Panc1 (cell line): ENCODE measurements at regions not wholly inside any gene's neighbourhood (a gene's known extent, or its start where the extent isn't known, plus 50 kb on each side); places are given as distances from the start of the nearest gene placed in this dataset.

ENCODE experiments used
- ATAC-seq: fragments of 200-7000 bp; cut with Tn5 transposase; 2 replicates; pipeline ENCODE4 v1.9.1; 2020; ENCODE audit warnings: mild to moderate bottlenecking, moderate library complexity
- BruUV-seq: library from RNA; stranded (reverse); fragments of 400-500 nt; replicated peaks from 2 replicates; lab custom pipeline; 2021; lab: Mats Ljungman, UMichigan
- CTCF ChIA-PET: fragments of 300-600 bp; sonication (Branson Sonifier 250); formaldehyde crosslinking; loops from one replicate; lab custom pipeline; 2022; ENCODE audit warnings: antibody characterized with exemption; lab: Charles Lee
- POLR2A ChIA-PET: fragments of 300-600 bp; sonication (Branson Sonifier 250); formaldehyde crosslinking; loops from one replicate; lab custom pipeline; 2022; ENCODE audit warnings: antibody characterized with exemption; lab: Charles Lee
- DNase-seq: peaks from one replicate; pipeline ENCODE4 v3.0.0-alpha.2; 2010; ENCODE audit warnings: low read depth, low spot score
- H3K27ac ChIP-seq: 2 replicates; pipeline ENCODE4 v1.5.1; 2011; ENCODE audit warnings: mild to moderate bottlenecking, low read length, inconsistent platforms
- H3K27me3 ChIP-seq: fragments of 200-500 bp; sonication (Bioruptor generic); 2 replicates; pipeline ENCODE4 v1.6.0; 2014; ENCODE audit warnings: low read length, inconsistent platforms; ENCODE audit not compliant: control insufficient read depth, insufficient read depth
- H3K36me3 ChIP-seq: fragments of 200-500 bp; sonication (Bioruptor generic); 2 replicates; pipeline ENCODE4 v1.5.1; 2014; ENCODE audit warnings: inconsistent platforms, mild to moderate bottlenecking, low read length, moderate library complexity; ENCODE audit not compliant: control insufficient read depth, insufficient read depth
- H3K4me1 ChIP-seq: 2 replicates; pipeline ENCODE4 v1.5.1; 2011; ENCODE audit warnings: inconsistent platforms, mild to moderate bottlenecking, low read length, moderate library complexity; ENCODE audit not compliant: control insufficient read depth, insufficient read depth
- H3K4me3 ChIP-seq, 2 experiments: 2 replicates each; pipeline ENCODE4 v1.5.1; 2011 to 2012; ENCODE audit warnings: low read depth in 2 of 2, low read length in 2 of 2, mild to moderate bottlenecking in 2 of 2, inconsistent platforms in 1 of 2, moderate library complexity in 1 of 2
- H3K9me3 ChIP-seq: fragments of 200-500 bp; sonication (Bioruptor generic); 2 replicates; pipeline ENCODE4 v1.5.1; 2014; ENCODE audit warnings: low read depth, mild to moderate bottlenecking, inconsistent platforms, low read length, moderate library complexity; ENCODE audit not compliant: control insufficient read depth, insufficient read depth
- POLR2AphosphoS5 ChIP-seq: IDR thresholded peaks from 2 replicates; pipeline ENCODE4 v1.6.1; 2012; ENCODE audit warnings: mild to moderate bottlenecking, low read depth, low read length, moderate library complexity
- SIN3A ChIP-seq: IDR thresholded peaks from 2 replicates; pipeline ENCODE4 v1.6.1; 2012; ENCODE audit warnings: low read depth, mild to moderate bottlenecking, low read length, moderate library complexity, borderline replicate concordance; ENCODE audit not compliant: insufficient read depth
- TCF7L2 ChIP-seq: IDR thresholded peaks from 2 replicates; pipeline ENCODE4 v1.6.1; 2011; ENCODE audit warnings: mild to moderate bottlenecking, low read depth, low read length, inconsistent platforms
- in situ Hi-C: cut with HindIII; loops from 2 replicates; pipeline ENCODE4 v1.10.0; 2016; ENCODE audit warnings: low sequenced_read_pairs, low pct_unique_long_range_greater_than_20kb
- intact Hi-C: fragments of 100-400 bp; cut with micrococcal nuclease; formaldehyde crosslinking; loops from one replicate; pipeline ENCODE4 v1.10.0; 2022; ENCODE audit not compliant: unreplicated experiment
- TF ChIP-seq, protein P1 (sequence below), 2 experiments: IDR thresholded peaks; 2 replicates each; pipeline ENCODE4 v1.6.1; 2011 to 2012; ENCODE audit warnings: low read depth in 2 of 2, control low read depth in 1 of 2, low read length in 1 of 2, mild to moderate bottlenecking in 1 of 2, moderate library complexity in 1 of 2; ENCODE audit not compliant: insufficient read depth in 1 of 2
- TF ChIP-seq, protein P2 (sequence below): fragments of 450-650 bp; IDR thresholded peaks from 2 replicates; pipeline ENCODE4 v1.5.1; 2017; ENCODE audit warnings: mild to moderate bottlenecking

DNA sequence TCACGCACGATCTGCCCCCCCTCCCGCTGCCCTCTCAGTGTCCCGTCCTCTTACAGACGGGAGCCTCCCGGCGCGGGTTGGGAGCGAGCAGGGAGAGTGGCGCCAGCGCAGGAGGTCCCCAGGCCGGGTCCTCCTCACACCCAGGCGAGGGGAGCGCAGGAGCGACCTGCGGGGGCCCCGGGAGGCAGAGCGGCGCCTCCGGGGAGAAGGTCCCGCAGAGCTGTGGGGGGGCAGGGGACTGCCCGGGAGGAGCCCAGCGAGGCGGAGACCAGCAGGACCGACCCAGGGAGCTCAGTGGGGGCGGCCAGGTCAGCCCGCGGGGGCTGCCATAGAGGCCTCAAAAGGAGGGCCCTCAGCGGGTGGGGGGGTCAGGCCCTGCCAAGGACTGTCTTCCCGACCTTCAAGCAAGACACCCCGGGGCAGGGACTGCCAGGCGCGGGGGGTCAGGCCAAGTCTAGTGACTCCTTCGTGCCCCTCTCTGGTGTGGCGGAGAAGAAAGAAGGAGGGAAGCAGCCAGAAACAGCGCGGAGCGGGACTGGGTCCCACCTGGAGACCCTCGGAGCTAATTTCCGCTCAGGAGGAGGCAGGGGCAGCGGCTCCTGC, 123.3 kb upstream of the ERCC6L2 start:
- H3K4me3 ChIP-seq = no peak overlapping the region
- no peak overlapping the region for H3K27ac ChIP-seq
- no peak for DNase-seq
- CTCF ChIA-PET = no interaction called here
- ATAC-seq = no peak
- no TSS peak for BruUV-seq
- no peaks in the 10 kb centered on the region; the same call in 1 of the 2 replicates for H3K4me1 ChIP-seq
- in situ Hi-C loops = no loop called here
- no peaks in the 10 kb centered on the region for H3K9me3 ChIP-seq
- TF ChIP-seq SIN3A (no peak), TCF7L2 (no peak), POLR2AphosphoS5 (no peak)
- TF ChIP-seq, protein P1, sequence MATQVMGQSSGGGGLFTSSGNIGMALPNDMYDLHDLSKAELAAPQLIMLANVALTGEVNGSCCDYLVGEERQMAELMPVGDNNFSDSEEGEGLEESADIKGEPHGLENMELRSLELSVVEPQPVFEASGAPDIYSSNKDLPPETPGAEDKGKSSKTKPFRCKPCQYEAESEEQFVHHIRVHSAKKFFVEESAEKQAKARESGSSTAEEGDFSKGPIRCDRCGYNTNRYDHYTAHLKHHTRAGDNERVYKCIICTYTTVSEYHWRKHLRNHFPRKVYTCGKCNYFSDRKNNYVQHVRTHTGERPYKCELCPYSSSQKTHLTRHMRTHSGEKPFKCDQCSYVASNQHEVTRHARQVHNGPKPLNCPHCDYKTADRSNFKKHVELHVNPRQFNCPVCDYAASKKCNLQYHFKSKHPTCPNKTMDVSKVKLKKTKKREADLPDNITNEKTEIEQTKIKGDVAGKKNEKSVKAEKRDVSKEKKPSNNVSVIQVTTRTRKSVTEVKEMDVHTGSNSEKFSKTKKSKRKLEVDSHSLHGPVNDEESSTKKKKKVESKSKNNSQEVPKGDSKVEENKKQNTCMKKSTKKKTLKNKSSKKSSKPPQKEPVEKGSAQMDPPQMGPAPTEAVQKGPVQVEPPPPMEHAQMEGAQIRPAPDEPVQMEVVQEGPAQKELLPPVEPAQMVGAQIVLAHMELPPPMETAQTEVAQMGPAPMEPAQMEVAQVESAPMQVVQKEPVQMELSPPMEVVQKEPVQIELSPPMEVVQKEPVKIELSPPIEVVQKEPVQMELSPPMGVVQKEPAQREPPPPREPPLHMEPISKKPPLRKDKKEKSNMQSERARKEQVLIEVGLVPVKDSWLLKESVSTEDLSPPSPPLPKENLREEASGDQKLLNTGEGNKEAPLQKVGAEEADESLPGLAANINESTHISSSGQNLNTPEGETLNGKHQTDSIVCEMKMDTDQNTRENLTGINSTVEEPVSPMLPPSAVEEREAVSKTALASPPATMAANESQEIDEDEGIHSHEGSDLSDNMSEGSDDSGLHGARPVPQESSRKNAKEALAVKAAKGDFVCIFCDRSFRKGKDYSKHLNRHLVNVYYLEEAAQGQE (IDR thresholded peaks at IDR 0.05; ENCODE audit: insufficient read depth in 1 of 2, low read depth in 2 of 2, low read length in 1 of 2) = no peak
- TF ChIP-seq, protein P2, sequence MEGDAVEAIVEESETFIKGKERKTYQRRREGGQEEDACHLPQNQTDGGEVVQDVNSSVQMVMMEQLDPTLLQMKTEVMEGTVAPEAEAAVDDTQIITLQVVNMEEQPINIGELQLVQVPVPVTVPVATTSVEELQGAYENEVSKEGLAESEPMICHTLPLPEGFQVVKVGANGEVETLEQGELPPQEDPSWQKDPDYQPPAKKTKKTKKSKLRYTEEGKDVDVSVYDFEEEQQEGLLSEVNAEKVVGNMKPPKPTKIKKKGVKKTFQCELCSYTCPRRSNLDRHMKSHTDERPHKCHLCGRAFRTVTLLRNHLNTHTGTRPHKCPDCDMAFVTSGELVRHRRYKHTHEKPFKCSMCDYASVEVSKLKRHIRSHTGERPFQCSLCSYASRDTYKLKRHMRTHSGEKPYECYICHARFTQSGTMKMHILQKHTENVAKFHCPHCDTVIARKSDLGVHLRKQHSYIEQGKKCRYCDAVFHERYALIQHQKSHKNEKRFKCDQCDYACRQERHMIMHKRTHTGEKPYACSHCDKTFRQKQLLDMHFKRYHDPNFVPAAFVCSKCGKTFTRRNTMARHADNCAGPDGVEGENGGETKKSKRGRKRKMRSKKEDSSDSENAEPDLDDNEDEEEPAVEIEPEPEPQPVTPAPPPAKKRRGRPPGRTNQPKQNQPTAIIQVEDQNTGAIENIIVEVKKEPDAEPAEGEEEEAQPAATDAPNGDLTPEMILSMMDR = no peak
- no peaks in the 10 kb centered on the region for H3K27me3 ChIP-seq
- POLR2A ChIA-PET = no interaction called here
- no peaks in the 10 kb centered on the region for H3K36me3 ChIP-seq
- intact Hi-C loops = no loop called here

DNA sequence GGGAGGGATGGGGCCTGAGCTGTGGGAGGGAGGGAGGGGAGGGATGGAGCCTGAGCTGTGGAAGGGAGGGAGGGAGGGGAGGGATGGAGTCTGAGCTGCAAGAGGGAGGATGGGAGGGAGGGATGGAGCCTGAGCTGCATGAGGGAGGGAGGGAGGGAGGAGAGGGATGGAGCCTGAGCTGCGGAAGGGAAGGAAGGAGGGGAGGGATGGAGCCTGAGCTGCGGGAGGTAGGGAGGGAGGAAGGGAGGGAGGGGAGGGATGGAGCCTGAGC, 124.0 kb upstream of the ERCC6L2 start:
- CTCF ChIA-PET = no interaction called here
- BruUV-seq = no TSS peak

More for the DNA sequence above, 124.0 kb upstream of the ERCC6L2 start:
- Histone ChIP-seq H3K9me3 (no peaks in the 10 kb centered on the region), H3K27ac (no peak overlapping the region), H3K4me1 (no peaks in the 10 kb centered on the region; the same call in 1 of the 2 replicates), H3K36me3 (no peaks in the 10 kb centered on the region), H3K27me3 (no peaks in the 10 kb centered on the region), H3K4me3 (no peak overlapping the region)
- DNase-seq (no peak), ATAC-seq (no peak)
- POLR2A ChIA-PET = no interaction called here
- in situ Hi-C loops (no loop called here), intact Hi-C loops (no loop called here)
- TF ChIP-seq POLR2AphosphoS5 (no peak), SIN3A (no peak), TCF7L2 (no peak)
- TF ChIP-seq, protein P2 = no peak
- TF ChIP-seq, protein P1 (IDR thresholded peaks at IDR 0.05; ENCODE audit: insufficient read depth in 1 of 2, low read depth in 2 of 2, low read length in 1 of 2) = no peak
